GM23248 (cell line): ENCODE measurements at regions not wholly inside any gene's neighbourhood (a gene's known extent, or its start where the extent isn't known, plus 50 kb on each side); places are given as distances from the start of the nearest gene placed in this dataset.

Experiments
- EZH2 ChIP-seq: fragments of 200-600 bp; sonication (generic); IDR thresholded peaks from 2 replicates; pipeline ENCODE4 v1.6.1; 2018; ENCODE audit warnings: antibody characterized with exemption, mild to moderate bottlenecking; ENCODE audit not compliant: insufficient read depth, poor library complexity, severe bottlenecking
- EZH2phosphoT487 ChIP-seq: fragments of 200-600 bp; sonication (generic); IDR thresholded peaks from 2 replicates; pipeline ENCODE4 v1.6.1; 2018; ENCODE audit warnings: antibody characterized with exemption, moderate library complexity, mild to moderate bottlenecking, low read depth; ENCODE audit not compliant: insufficient read depth

DNA sequence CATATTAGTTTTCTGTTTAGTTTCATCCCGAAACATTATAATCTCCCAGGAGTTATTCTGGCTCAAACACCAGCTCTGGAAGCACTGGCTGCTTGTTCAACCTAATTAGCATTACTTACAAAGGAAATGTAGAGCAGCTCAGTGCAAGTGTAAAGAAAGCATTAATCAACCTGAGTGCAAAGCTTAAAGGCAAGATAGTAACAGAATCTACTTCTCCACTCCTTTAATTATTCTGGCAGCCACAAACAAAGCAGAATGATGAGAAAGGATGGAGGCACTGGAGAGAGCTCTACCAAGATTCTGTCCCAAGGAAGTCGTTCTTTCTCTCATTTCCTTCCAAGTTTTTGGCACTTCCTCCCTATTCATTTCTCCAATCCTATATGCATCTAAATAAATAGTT lies 1384.0 kb downstream of the ZPLD1 start:
- TF ChIP-seq EZH2 (no peak), EZH2phosphoT487 (no peak)
